ENCODE measurements at regions not wholly inside any gene's neighbourhood (a gene's known extent, or its start where the extent isn't known, plus 50 kb on each side); places are given as distances from the start of the nearest gene placed in this dataset.
A peak's percentile ranks its signal among the peaks of the same experiment; 100 is the strongest.

DNA sequence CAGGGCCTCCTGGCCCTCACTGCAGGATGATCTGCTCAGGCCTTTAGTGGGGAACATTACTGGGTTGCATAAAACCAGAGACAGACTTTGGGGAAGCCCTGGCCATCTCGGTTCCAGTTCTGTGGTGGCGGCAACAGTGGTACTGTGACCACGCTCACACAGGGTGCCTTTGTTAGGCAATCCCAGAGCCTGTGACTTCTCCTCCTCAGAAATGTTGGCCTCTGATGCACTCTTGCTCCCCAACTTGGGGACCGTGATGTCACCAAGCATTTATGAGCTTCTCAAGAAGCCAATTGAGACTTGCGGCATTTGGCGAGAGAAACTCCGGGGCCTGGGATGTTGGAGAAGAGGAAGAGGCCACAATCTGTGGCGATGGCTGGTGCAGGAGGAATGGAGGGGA lies 80.9 kb upstream of the PKDCC start:
- H3K27me3 ChIP-seq (ENCODE audit: insufficient read depth, low read length), result no peaks in the 10 kb centered on the region
- no peaks in the 10 kb centered on the region for H3K36me3 ChIP-seq (ENCODE audit: insufficient read depth, low read length)
- H3K9me3 ChIP-seq (ENCODE audit: low read length), result no peaks in the 10 kb centered on the region
- H2AFZ ChIP-seq (ENCODE audit: low read depth, low read length), result no peak overlapping the region
- H3K4me1 ChIP-seq (ENCODE audit: insufficient read depth, low read length), result peaks cover 19% of the 10 kb centered on the region
- H3K4me3 ChIP-seq (ENCODE audit: low read length), result no peak overlapping the region

GRCh38 chr2:41967476-41968181 lies 80.2 kb upstream of the PKDCC start:
- Histone ChIP-seq H3K27me3 (ENCODE audit: insufficient read depth, low read length) (no peaks in the 10 kb centered on the region), H2AFZ (ENCODE audit: low read depth, low read length) (no peak overlapping the region), H3K4me1 (ENCODE audit: insufficient read depth, low read length) (peaks cover 19% of the 10 kb centered on the region), H3K9me3 (ENCODE audit: low read length) (no peaks in the 10 kb centered on the region), H3K4me3 (ENCODE audit: low read length) (no peak overlapping the region), H3K36me3 (ENCODE audit: insufficient read depth, low read length) (no peaks in the 10 kb centered on the region)

DNA sequence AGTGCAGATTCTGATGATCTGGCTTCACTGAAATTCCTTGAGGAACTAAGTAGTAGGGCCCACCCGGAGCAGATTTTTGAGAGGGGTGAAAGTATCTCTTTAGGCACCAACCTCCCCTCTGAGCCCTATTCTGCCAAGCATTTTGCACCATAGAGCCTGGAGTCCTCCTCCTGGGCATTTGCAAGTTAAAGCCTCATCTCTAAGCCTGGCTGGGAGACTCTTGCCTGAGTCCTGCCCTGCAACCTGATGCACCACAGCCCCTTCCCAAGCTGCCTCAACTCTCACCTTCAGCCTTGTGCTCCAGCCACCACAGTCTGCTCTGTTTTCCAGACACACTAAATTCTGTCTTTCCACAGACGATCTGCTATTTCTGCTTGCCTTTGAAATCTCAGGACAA lies 79.6 kb upstream of the PKDCC start:
- Histone ChIP-seq H3K4me1 (ENCODE audit: insufficient read depth, low read length) (peaks cover 16% of the 10 kb centered on the region), H3K4me3 (ENCODE audit: low read length) (no peak overlapping the region), H3K27me3 (ENCODE audit: insufficient read depth, low read length) (no peaks in the 10 kb centered on the region), H3K9me3 (ENCODE audit: low read length) (no peaks in the 10 kb centered on the region), H2AFZ (ENCODE audit: low read depth, low read length) (no peak overlapping the region), H3K36me3 (ENCODE audit: insufficient read depth, low read length) (no peaks in the 10 kb centered on the region)

DNA sequence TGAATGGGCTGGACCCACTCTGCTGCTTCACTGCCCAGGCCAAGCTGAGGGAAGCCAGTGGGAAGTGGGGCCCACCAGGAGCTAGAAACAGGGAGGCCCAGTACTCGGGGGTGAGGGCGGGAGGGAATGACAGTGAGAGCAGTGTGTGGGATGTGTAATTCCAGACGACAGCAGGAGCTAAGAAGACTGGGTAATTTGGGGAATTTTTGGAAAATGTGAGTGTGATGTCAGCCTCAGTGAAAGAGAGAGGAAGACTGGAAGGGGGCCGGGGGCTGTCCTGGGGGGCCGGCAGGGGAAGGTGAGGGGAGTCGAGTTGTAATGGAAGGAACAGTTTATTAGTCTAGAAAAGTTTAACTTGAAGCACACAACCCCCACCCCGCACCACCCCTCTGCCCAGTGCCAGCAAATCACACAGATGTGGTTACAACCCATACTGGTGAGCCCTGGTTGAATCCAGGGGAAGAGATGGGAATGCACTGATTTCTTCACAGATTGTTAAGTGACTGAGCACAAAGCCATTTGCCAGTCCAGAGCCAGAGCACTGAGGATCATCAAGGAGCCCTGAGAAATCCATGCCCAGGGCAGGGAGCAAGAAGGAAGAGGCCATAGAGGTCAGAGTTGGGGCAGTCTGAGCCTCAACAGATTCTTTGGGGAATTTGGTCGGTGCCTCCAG lies 76.7 kb upstream of the PKDCC start:
- Histone ChIP-seq H3K27me3 (ENCODE audit: insufficient read depth, low read length) (no peaks in the 10 kb centered on the region), H2AFZ (ENCODE audit: low read depth, low read length) (no peak overlapping the region), H3K9me3 (ENCODE audit: low read length) (no peaks in the 10 kb centered on the region), H3K36me3 (ENCODE audit: insufficient read depth, low read length) (no peaks in the 10 kb centered on the region), H3K4me1 (ENCODE audit: insufficient read depth, low read length) (no peaks in the 10 kb centered on the region), H3K4me3 (ENCODE audit: low read length) (no peak overlapping the region)

DNA sequence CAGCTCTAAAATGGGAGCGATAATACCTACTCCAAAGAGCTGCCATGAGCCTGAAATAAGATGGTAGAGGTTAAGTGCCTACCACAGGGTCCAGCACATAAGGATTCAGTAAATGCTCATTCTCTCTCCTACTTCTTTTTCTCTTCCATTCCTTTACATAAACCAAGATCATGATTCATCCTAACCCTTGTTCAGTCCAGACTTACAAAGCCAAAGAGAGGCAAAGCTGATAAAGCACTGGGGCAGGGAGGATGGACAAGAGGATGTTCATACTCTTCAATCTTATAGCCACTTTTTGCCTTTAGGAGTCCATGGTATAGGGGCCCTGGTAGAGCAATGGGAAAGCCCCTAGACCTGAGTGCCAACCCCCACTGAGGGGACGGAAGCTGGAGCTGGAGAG lies 75.6 kb upstream of the PKDCC start:
- H3K27me3 ChIP-seq (ENCODE audit: insufficient read depth, low read length), result no peaks in the 10 kb centered on the region
- H2AFZ ChIP-seq (ENCODE audit: low read depth, low read length), result no peak overlapping the region
- H3K9me3 ChIP-seq (ENCODE audit: low read length), result no peaks in the 10 kb centered on the region
- no peaks in the 10 kb centered on the region for H3K36me3 ChIP-seq (ENCODE audit: insufficient read depth, low read length)
- no peak overlapping the region for H3K4me3 ChIP-seq (ENCODE audit: low read length)
- no peaks in the 10 kb centered on the region for H3K4me1 ChIP-seq (ENCODE audit: insufficient read depth, low read length)

DNA sequence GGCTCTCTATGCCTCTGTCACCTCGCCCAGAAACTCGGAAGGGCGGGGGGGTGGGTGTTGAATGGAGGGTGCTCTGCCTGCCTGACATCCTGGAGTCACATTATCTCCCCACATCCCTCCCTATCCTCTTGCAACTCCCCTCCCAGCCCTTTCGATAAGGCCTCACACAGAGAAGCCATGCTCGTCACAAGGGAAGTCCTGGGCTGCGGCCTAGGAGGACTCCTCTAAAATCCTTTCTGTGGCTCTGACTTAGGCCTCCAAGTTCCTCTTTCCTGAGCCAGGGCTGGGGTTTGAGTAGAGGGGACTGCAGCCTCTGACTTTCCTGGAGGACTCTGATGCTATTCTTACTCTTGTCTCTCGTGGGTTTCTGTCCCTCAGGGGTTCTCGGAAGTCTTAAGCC lies 75.0 kb upstream of the PKDCC start:
- Histone ChIP-seq H2AFZ (ENCODE audit: low read depth, low read length) (no peak overlapping the region), H3K9me3 (ENCODE audit: low read length) (no peaks in the 10 kb centered on the region), H3K4me3 (ENCODE audit: low read length) (no peak overlapping the region), H3K4me1 (ENCODE audit: insufficient read depth, low read length) (no peaks in the 10 kb centered on the region), H3K36me3 (ENCODE audit: insufficient read depth, low read length) (no peaks in the 10 kb centered on the region), H3K27me3 (ENCODE audit: insufficient read depth, low read length) (no peaks in the 10 kb centered on the region)

DNA sequence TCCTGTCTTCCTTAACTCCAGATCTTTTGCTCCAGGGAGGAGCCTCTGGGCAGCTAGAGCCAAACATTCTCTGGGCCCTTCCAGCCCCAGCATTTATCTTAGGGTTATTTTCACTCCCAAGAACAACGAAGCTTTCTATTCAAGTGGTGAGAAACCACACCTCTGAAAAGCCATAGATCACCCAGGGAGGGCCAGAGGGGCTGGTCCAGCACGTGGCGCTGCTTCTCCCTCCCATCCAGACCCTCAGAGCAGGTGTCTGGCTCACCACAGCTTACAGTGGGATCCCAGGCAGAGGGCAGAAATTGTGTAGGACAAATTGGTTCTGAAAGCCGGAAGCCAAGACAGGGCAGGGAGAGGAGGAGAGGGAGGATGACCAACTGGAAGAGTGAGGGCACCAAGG lies 74.0 kb upstream of the PKDCC start:
- Histone ChIP-seq H3K9me3 (ENCODE audit: low read length) (no peaks in the 10 kb centered on the region), H2AFZ (ENCODE audit: low read depth, low read length) (no peak overlapping the region), H3K36me3 (ENCODE audit: insufficient read depth, low read length) (no peaks in the 10 kb centered on the region), H3K27me3 (ENCODE audit: insufficient read depth, low read length) (no peaks in the 10 kb centered on the region), H3K4me3 (ENCODE audit: low read length) (no peak overlapping the region), H3K4me1 (ENCODE audit: insufficient read depth, low read length) (no peaks in the 10 kb centered on the region)

- Histone ChIP-seq H3K9me3 (ENCODE audit: low read length) (no peaks in the 10 kb centered on the region), H3K4me1 (ENCODE audit: insufficient read depth, low read length) (no peaks in the 10 kb centered on the region), H3K4me3 (ENCODE audit: low read length) (no peak overlapping the region), H2AFZ (ENCODE audit: low read depth, low read length) (no peak overlapping the region), H3K36me3 (ENCODE audit: insufficient read depth, low read length) (no peaks in the 10 kb centered on the region), H3K27me3 (ENCODE audit: insufficient read depth, low read length) (no peaks in the 10 kb centered on the region)
Measured at GRCh38 chr2:41981417-41981816, 66.4 kb upstream of the PKDCC start.

DNA sequence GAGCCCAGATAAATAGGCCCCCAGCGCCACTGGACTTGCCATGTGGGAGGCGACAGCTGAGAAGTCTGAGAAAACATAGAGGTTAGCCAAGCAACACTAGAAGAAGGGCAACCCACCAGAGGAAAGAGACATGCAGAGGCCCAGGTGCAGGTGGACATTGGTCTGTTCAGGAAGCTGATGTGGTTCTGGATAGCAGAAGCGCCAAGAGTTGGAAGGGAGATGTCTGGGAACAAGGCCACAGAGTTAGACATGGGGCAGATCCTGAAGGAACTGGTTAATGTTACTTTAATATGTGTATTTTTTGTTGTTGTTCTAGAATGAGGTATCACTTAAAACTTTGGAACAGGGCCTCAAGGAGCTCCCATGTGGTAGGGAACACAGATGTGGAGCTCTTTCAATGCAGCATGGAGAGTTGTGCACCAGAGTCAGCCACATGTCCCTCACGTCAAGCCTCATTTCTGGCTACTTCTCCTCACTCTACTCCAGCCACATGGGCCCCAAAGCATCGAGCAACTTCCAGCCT lies 62.2 kb upstream of the PKDCC start:
- H3K4me3 ChIP-seq (ENCODE audit: low read length), result no peak overlapping the region
- no peaks in the 10 kb centered on the region for H3K36me3 ChIP-seq (ENCODE audit: insufficient read depth, low read length)
- peaks cover 17% of the 10 kb centered on the region for H3K4me1 ChIP-seq (ENCODE audit: insufficient read depth, low read length)
- H3K27me3 ChIP-seq (ENCODE audit: insufficient read depth, low read length), result no peaks in the 10 kb centered on the region
- no peaks in the 10 kb centered on the region for H3K9me3 ChIP-seq (ENCODE audit: low read length)
- H2AFZ ChIP-seq (ENCODE audit: low read depth, low read length), result no peak overlapping the region

DNA sequence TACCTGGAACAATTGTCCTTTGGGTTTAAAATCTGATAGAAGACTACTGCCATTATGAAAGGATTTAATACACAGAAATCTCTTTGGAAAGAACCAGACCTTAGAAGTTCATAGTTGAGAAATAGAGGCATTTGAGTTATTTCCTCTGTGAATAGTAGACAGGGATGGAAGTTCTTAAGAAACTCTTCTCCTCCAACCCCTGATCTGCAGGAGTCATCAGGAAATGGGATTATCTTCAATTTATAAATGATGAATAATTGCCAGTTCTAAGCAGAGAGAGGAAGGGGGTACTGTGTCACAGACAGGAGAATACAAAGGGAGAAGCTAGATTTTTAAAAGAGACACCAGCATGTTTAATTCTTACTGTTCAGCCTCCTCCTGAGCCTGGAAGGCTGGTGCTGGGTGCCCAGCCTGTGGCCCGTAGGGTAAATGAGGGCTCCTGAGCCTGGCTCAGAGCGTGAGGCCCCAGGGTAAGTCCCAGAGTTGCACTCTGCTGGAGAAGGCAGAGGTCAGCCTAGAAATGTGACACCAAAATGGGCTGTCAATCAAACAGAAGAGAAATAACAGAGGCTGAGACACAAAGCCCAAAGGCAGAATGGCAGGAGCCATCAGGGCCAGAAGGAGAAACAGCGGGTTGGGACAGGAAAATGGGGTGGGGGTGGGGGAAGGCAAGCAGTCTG lies 58.2 kb upstream of the PKDCC start:
- peak overlapping the region; percentile 21 for H2AFZ ChIP-seq (ENCODE audit: low read depth, low read length)
- no peaks in the 10 kb centered on the region for H3K27me3 ChIP-seq (ENCODE audit: insufficient read depth, low read length)
- peaks cover 25% of the 10 kb centered on the region for H3K4me1 ChIP-seq (ENCODE audit: insufficient read depth, low read length)
- H3K9me3 ChIP-seq (ENCODE audit: low read length), result no peaks in the 10 kb centered on the region
- H3K4me3 ChIP-seq (ENCODE audit: low read length), result peak overlapping the region; percentile 5
- H3K36me3 ChIP-seq (ENCODE audit: insufficient read depth, low read length), result no peaks in the 10 kb centered on the region

GRCh38 chr2:41990245-41990644 lies 57.6 kb upstream of the PKDCC start:
- Histone ChIP-seq H3K9me3 (ENCODE audit: low read length) (no peaks in the 10 kb centered on the region), H3K36me3 (ENCODE audit: insufficient read depth, low read length) (no peaks in the 10 kb centered on the region), H3K27me3 (ENCODE audit: insufficient read depth, low read length) (no peaks in the 10 kb centered on the region), H3K4me1 (ENCODE audit: insufficient read depth, low read length) (peaks cover 25% of the 10 kb centered on the region), H3K4me3 (ENCODE audit: low read length) (peak overlapping the region; percentile 5), H2AFZ (ENCODE audit: low read depth, low read length) (no peak overlapping the region)

DNA sequence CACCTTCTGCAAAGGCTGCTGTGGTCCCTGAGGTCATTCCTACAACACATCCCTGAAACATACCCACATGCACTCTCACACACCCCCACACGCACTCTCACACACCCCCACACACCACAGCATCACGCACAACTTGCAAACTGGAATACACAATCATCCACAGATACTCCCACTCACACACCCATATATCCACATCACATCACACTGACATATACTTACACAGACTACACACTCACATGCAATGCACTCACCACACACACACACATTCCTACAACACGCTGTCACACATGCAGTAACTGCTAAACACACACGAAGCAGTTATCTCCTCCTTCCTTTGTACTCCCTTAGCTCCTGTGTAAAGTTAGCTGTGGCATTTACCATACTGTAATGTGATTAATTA lies 57.1 kb upstream of the PKDCC start:
- Histone ChIP-seq H3K4me1 (ENCODE audit: insufficient read depth, low read length) (peaks cover 25% of the 10 kb centered on the region), H3K36me3 (ENCODE audit: insufficient read depth, low read length) (no peaks in the 10 kb centered on the region), H3K27me3 (ENCODE audit: insufficient read depth, low read length) (no peaks in the 10 kb centered on the region), H3K4me3 (ENCODE audit: low read length) (no peak overlapping the region), H2AFZ (ENCODE audit: low read depth, low read length) (no peak overlapping the region), H3K9me3 (ENCODE audit: low read length) (no peaks in the 10 kb centered on the region)

- Histone ChIP-seq H3K36me3 (ENCODE audit: insufficient read depth, low read length) (no peaks in the 10 kb centered on the region), H3K4me3 (ENCODE audit: low read length) (no peak overlapping the region), H3K9me3 (ENCODE audit: low read length) (no peaks in the 10 kb centered on the region), H2AFZ (ENCODE audit: low read depth, low read length) (no peak overlapping the region), H3K4me1 (ENCODE audit: insufficient read depth, low read length) (peaks cover 29% of the 10 kb centered on the region), H3K27me3 (ENCODE audit: insufficient read depth, low read length) (no peaks in the 10 kb centered on the region)
Measured at GRCh38 chr2:41992056-41992642, 55.7 kb upstream of the PKDCC start.
